GM08714 (cell line): ENCODE measurements at regions not wholly inside any gene's neighbourhood (a gene's known extent, or its start where the extent isn't known, plus 50 kb on each side); places are given as distances from the start of the nearest gene placed in this dataset.

Experiments used
- H3K4me3 ChIP-seq: fragments of 200-500 bp; sonication (Bioruptor generic); 2 replicates; pipeline ENCODE4 v1.5.1; 2014; ENCODE audit warnings: mild to moderate bottlenecking, low read length, inconsistent platforms
- ZNF274 ChIP-seq: IDR thresholded peaks from 2 replicates; pipeline ENCODE4 v1.6.1; 2012; ENCODE audit warnings: mild to moderate bottlenecking, low read depth, low read length

DNA sequence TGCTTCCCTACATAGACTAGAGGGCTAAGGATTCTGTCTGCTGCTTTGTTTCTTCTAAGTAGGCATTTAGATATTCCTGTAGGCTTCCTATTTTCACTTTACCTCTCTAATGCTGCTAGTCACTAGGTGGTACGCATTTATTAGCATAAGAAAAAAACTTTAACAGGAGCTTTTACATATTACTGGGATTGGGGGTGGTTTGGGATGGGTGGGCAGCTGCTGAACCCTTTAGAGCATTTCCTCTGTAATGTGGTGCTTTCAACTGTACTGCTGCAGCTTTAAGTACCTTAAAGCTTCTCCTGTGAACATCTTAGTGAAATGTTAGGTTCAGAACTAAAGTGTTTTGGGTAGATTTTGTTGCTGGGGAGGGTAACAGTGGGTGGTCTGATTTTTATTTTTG, 92.6 kb downstream of the ZNF486 start:
- H3K4me3 ChIP-seq: no peak overlapping the region
- TF ChIP-seq ZNF274: no peak

DNA sequence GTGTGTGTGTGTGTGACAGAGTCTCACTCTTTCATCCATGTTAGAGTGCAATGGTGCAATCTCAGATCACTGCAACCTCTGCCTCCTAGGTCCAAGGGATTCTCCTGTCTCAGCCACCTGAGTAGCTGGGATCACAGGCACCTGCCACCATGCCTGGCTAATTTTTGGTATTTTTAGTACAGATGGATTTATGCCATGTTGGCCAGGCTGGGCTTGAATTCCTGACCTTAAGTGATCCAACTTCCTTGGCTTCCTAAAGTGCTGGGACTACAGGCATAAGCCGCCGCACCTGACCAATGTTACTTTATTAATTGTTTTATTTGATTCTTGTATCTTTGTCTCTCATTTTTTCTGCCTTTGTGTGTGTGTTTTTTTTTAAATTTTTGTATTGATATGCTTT, 89.6 kb downstream of the ZNF486 start:
- H3K4me3 ChIP-seq: no peak overlapping the region
- TF ChIP-seq ZNF274: no peak

GRCh38 chr19:20254121-20254520, 87.1 kb downstream of the ZNF486 start:
- no peak overlapping the region for H3K4me3 ChIP-seq
- no peak for TF ChIP-seq ZNF274

GRCh38 chr19:20252613-20253012, 85.6 kb downstream of the ZNF486 start:
- TF ChIP-seq ZNF274: no peak
- H3K4me3 ChIP-seq: no peak overlapping the region

- no peak for TF ChIP-seq ZNF274
- no peak overlapping the region for H3K4me3 ChIP-seq
These were observed 83.6 kb downstream of the ZNF486 start for GRCh38 chr19:20250627-20251026.

DNA sequence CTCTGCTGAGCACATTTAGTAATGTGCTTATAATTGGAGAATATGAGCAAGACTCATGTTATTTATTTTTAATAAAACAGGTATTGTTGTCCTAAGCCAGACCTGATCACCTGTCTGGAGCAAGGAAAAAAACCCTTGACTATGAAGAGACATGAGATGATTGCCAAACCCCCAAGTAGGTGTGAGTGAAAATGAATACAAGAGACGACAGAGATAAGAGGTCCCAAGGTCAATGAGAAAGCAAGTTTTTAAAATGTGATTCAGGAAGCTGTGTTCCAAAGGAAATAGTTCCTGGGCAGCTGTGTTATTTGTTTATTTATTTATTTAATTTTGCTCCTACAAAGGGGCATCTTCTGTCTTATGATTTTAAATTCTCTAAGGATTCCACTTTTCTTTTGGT, 83.1 kb downstream of the ZNF486 start:
- no peak overlapping the region for H3K4me3 ChIP-seq
- TF ChIP-seq ZNF274: no peak
